ENCODE measurements at regions not wholly inside any gene's neighbourhood (a gene's known extent, or its start where the extent isn't known, plus 50 kb on each side); places are given as distances from the start of the nearest gene placed in this dataset.
"Not testable (repeated sequence)": the region's sequence is repeated elsewhere in the genome, so short reads cannot be mapped to it uniquely, and the experiment has no call there.

GRCh38 chr1:146883190-146883589 is 54.9 kb upstream of the NBPF12 start:
- DNase-seq (ENCODE audit: extremely low read depth in 1 of 2, low read depth in 1 of 2): not testable (repeated sequence)

- DNase-seq (ENCODE audit: extremely low read depth in 1 of 2, low read depth in 1 of 2): not testable (repeated sequence)
Observed at GRCh38 chr1:146881096-146881495, 57.0 kb upstream of the NBPF12 start.

- not testable (repeated sequence) for DNase-seq (ENCODE audit: extremely low read depth in 1 of 2, low read depth in 1 of 2)
Observed at GRCh38 chr1:146863799-146864319, 74.3 kb upstream of the NBPF12 start.

- DNase-seq (ENCODE audit: extremely low read depth in 1 of 2, low read depth in 1 of 2): not testable (repeated sequence)
Observed at GRCh38 chr1:146853147-146853546, 85.0 kb upstream of the NBPF12 start.

GRCh38 chr1:146850352-146850889 is 87.7 kb upstream of the NBPF12 start:
- not testable (repeated sequence) for DNase-seq (ENCODE audit: extremely low read depth in 1 of 2, low read depth in 1 of 2)

- DNase-seq (ENCODE audit: extremely low read depth in 1 of 2, low read depth in 1 of 2): not testable (repeated sequence)
Observed at GRCh38 chr1:146838725-146839124, 99.4 kb upstream of the NBPF12 start.

GRCh38 chr1:146826957-146827356 is 111.2 kb upstream of the NBPF12 start:
- DNase-seq (ENCODE audit: extremely low read depth in 1 of 2, low read depth in 1 of 2): not testable (repeated sequence)

- not testable (repeated sequence) for DNase-seq (ENCODE audit: extremely low read depth in 1 of 2, low read depth in 1 of 2)
Observed at GRCh38 chr1:146794236-146794635, 143.9 kb upstream of the NBPF12 start.

GRCh38 chr1:146792725-146793124 is 145.4 kb upstream of the NBPF12 start:
- not testable (repeated sequence) for DNase-seq (ENCODE audit: extremely low read depth in 1 of 2, low read depth in 1 of 2)

- not testable (repeated sequence) for DNase-seq (ENCODE audit: extremely low read depth in 1 of 2, low read depth in 1 of 2)
Observed at GRCh38 chr1:146784212-146784940, 153.7 kb upstream of the NBPF12 start.

GRCh38 chr1:146781235-146781634 is 156.9 kb upstream of the NBPF12 start:
- not testable (repeated sequence) for DNase-seq (ENCODE audit: extremely low read depth in 1 of 2, low read depth in 1 of 2)

- DNase-seq (ENCODE audit: extremely low read depth in 1 of 2, low read depth in 1 of 2): not testable (repeated sequence)
Observed at GRCh38 chr1:146777826-146778602, 160.1 kb upstream of the NBPF12 start.

- DNase-seq (ENCODE audit: extremely low read depth in 1 of 2, low read depth in 1 of 2): not testable (repeated sequence)
Observed at GRCh38 chr1:146774988-146775387, 163.1 kb upstream of the NBPF12 start.

- DNase-seq (ENCODE audit: extremely low read depth in 1 of 2, low read depth in 1 of 2): not testable (repeated sequence)
Observed at GRCh38 chr1:146774271-146774670, 163.9 kb upstream of the NBPF12 start.

GRCh38 chr1:146771409-146771808 is 166.7 kb upstream of the NBPF12 start:
- not testable (repeated sequence) for DNase-seq (ENCODE audit: extremely low read depth in 1 of 2, low read depth in 1 of 2)

GRCh38 chr1:146770998-146771397 is 167.1 kb upstream of the NBPF12 start:
- DNase-seq (ENCODE audit: extremely low read depth in 1 of 2, low read depth in 1 of 2): not testable (repeated sequence)

- DNase-seq (ENCODE audit: extremely low read depth in 1 of 2, low read depth in 1 of 2): not testable (repeated sequence)
Observed at GRCh38 chr1:146763234-146763633, 174.9 kb upstream of the NBPF12 start.

- not testable (repeated sequence) for DNase-seq (ENCODE audit: extremely low read depth in 1 of 2, low read depth in 1 of 2)
Observed at GRCh38 chr1:146756858-146757257, 181.3 kb upstream of the NBPF12 start.

GRCh38 chr1:146748686-146749085 is 189.4 kb upstream of the NBPF12 start:
- not testable (repeated sequence) for DNase-seq (ENCODE audit: extremely low read depth in 1 of 2, low read depth in 1 of 2)

GRCh38 chr1:146731981-146732680 is 206.0 kb upstream of the NBPF12 start:
- DNase-seq (ENCODE audit: extremely low read depth in 1 of 2, low read depth in 1 of 2): not testable (repeated sequence)
